WTC11 (cell line): ENCODE measurements at regions not wholly inside any gene's neighbourhood (a gene's known extent, or its start where the extent isn't known, plus 50 kb on each side); places are given as distances from the start of the nearest gene placed in this dataset.

Experiments
- CTCF ChIP-seq: fragments of 200-600 bp; IDR thresholded peaks from 2 replicates; pipeline ENCODE4 v1.8.0; 2022; ENCODE audit warnings: antibody characterized with exemption
- FOXP4 ChIP-seq: sonication (generic); formaldehyde crosslinking; IDR thresholded peaks from 2 replicates; pipeline ENCODE4 v1.8.0; 2022; ENCODE audit warnings: mild to moderate bottlenecking, missing genetic modification reagents
- NFYB ChIP-seq: sonication (generic); formaldehyde crosslinking; conservative IDR thresholded peaks from 2 replicates; pipeline ENCODE4 v1.8.0; 2022; ENCODE audit warnings: low read depth, missing genetic modification reagents
- NR3C1 ChIP-seq: sonication (generic); formaldehyde crosslinking; conservative IDR thresholded peaks from 2 replicates; pipeline ENCODE4 v1.8.1; 2023; ENCODE audit warnings: low read depth, mild to moderate bottlenecking, missing genetic modification reagents
- PRRX2 ChIP-seq: fragments of 250-450 bp; sonication (Bioruptor Pico); IDR thresholded peaks from 2 replicates; pipeline ENCODE4 v1.8.0; 2021; ENCODE audit warnings: mild to moderate bottlenecking
- STAT6 ChIP-seq: sonication (generic); formaldehyde crosslinking; conservative IDR thresholded peaks from 2 replicates; pipeline ENCODE4 v1.8.1; 2023; ENCODE audit warnings: mild to moderate bottlenecking, low read depth, missing genetic modification reagents, moderate library complexity

- TF ChIP-seq CTCF (no peak), NFYB (CRISPR knock-in tag) (no peak), STAT6 (CRISPR knock-in tag) (no peak), FOXP4 (no peak), NR3C1 (CRISPR knock-in tag) (no peak), PRRX2 (no peak)
These were observed 197.3 kb downstream of the OPA1 start for GRCh38 chr3:193790086-193790990.
